ENCODE measurements at regions not wholly inside any gene's neighbourhood (a gene's known extent, or its start where the extent isn't known, plus 50 kb on each side); places are given as distances from the start of the nearest gene placed in this dataset.

- TF ChIP-seq PAX5 (IDR thresholded peaks at IDR 0.05; ENCODE audit: borderline replicate concordance, low read depth, low read length), result no peak
Observed at GRCh38 chr16:82282662-82283061, 112.6 kb upstream of the MPHOSPH6 start (continued).

- Histone ChIP-seq H3K4me1 (ENCODE audit: control insufficient read depth, insufficient read depth, low read length) (no peaks in the 10 kb centered on the region), H3K79me2 (ENCODE audit: control insufficient read depth, insufficient read depth, low read length) (no peaks in the 10 kb centered on the region), H3K27me3 (replicated peaks in 1 of 2; ENCODE audit: control insufficient read depth in 2 of 2, insufficient read depth in 2 of 2, low read length in 1 of 2) (peaks cover 0 to 2% of the 10 kb centered on the region in 2 experiments; a peak in 2 of 4 replicates), H4K20me1 (ENCODE audit: control insufficient read depth, insufficient read depth) (no peaks in the 10 kb centered on the region), H3K9me3 (replicated peaks; ENCODE audit: control insufficient read depth, insufficient read depth, low read length) (no peaks in the 10 kb centered on the region), H3K4me3 (no peak overlapping the region), H2AFZ (ENCODE audit: control insufficient read depth, low read depth, low read length) (no peak overlapping the region), H3K9ac (ENCODE audit: control insufficient read depth, insufficient read depth, low read length) (no peak overlapping the region), H3K36me3 (ENCODE audit: control insufficient read depth in 2 of 2, insufficient read depth in 2 of 2, low read length in 1 of 2) (no peaks in the 10 kb centered on the region), H3K27ac (ENCODE audit: control insufficient read depth, insufficient read depth) (no peak overlapping the region), H3K4me2 (ENCODE audit: control insufficient read depth, insufficient read depth) (no peak overlapping the region)
- ChIA-PET CTCF (interaction anchor here (1.7 kb wide), 1 partner anchor 18 kb away, joined by 4 read pairs; no protein-coding TSS in a partner anchor), POLR2A (no interaction called here), SMC1A (ENCODE audit: uncharacterized antibody, unreplicated experiment) (no interaction called here), RAD21 (ENCODE audit: unreplicated experiment) (no interaction called here)
- in situ Hi-C loops (cut with MboI), result no loop called here
- no peak for DNase-seq (ENCODE audit: low read depth, low spot score)
- no peak for TF ChIP-seq PRDM15 (CRISPR knock-in tag; IDR thresholded peaks at IDR 0.05)
- no peak for TF ChIP-seq RELB (IDR thresholded peaks at IDR 0.05; ENCODE audit: low read depth)
- no peak for TF ChIP-seq LARP7 (IDR thresholded peaks at IDR 0.05)
- no peak for TF ChIP-seq CBX3 (IDR thresholded peaks at IDR 0.05; ENCODE audit: borderline replicate concordance, low read depth)
- no peak for TF ChIP-seq KDM1A (IDR thresholded peaks at IDR 0.05; ENCODE audit: borderline replicate concordance)
- no peak for ATAC-seq
- WGBS (ENCODE audit: insufficient coverage, insufficient replicate concordance, low lambda C conversion rate, missing lambda C conversion rate), result 21% methylated on average over 2 of the region's 2 CpGs
- BruUV-seq (replicated peaks), result no TSS peak
- no peak for FAIRE-seq
- intact Hi-C loops (cut with micrococcal nuclease; ENCODE audit: unreplicated experiment), result no loop called here
Observed at GRCh38 chr16:82281544-82281943, 111.5 kb upstream of the MPHOSPH6 start.

Measured in GM12878 (cell line).